Putamen (tissue), 1 donor: ENCODE measurements at regions not wholly inside any gene's neighbourhood (a gene's known extent, or its start where the extent isn't known, plus 50 kb on each side); places are given as distances from the start of the nearest gene placed in this dataset.
A peak's percentile ranks its signal among the peaks of the same experiment; 100 is the strongest.

Source experiments
- DNase-seq: peaks from one replicate; pipeline ENCODE4 v3.0.0-alpha.2; 2016; ENCODE audit warnings: low spot score

DNA sequence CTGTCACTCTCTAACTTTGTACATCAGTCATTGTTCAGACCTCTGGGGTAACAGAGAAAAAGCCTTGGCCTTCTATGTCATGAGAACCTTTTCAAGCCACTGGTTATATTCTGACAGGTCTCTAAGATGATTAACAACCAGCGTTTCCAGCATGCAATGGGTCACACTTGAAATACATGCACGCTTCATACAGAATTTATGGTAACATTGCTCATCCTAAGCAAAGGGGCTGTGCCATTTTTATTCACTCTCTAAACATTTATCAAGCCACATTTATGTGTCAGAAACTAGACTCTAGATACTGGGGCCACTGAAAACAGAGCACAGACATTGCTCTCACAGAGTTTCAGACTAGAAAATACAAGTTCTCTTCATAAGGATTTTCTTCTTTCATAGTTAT lies 501.4 kb upstream of the DAB1 start:
- DNase-seq, result no peak

GRCh38 chr1:57922130-57922529 lies 498.3 kb upstream of the DAB1 start:
- no peak for DNase-seq

GRCh38 chr1:57916041-57916440 lies 492.2 kb upstream of the DAB1 start:
- no peak for DNase-seq

DNA sequence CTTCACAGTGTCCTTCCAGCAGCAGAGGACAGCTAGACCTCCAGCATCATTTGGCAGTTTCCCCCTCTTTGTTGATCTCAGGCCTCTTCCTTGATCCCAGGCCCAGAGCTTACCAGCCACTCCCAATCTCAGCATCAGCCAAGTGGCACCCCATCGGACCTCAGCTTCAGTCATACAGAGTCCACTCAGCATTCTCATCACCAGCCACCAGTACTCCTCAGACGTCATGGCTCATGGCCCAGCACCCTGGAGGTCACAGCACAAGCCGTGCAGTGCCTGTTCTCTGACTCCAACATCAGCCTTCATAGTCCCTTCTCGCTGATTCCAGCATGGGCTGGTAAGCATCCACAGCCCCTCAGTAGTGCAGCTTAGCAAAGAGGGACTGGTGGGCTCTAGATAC lies 487.6 kb upstream of the DAB1 start:
- DNase-seq, result no peak

- DNase-seq, result no peak
Observed at GRCh38 chr1:57910782-57911181, 486.9 kb upstream of the DAB1 start.

DNA sequence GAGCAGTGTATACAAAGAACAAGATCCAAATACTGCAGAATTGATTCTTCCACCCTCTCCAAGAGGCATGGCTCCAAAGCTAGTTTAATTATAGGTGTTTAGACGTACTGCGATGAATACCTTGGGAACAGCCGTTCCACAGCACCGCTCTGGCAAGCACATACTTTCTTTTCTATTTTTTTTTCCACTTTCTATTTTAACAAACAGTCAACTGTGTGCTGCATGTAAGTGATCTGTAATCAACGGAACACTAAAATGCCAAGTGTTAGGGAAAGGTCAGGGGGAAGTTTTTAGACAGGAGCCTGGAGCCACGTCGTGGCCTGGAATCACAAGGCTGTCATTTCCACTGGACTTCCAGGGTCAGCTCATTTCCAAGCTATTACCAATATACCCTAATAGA lies 486.4 kb upstream of the DAB1 start:
- DNase-seq, result no peak

GRCh38 chr1:57908147-57908890 lies 484.5 kb upstream of the DAB1 start:
- DNase-seq, result no peak

DNA sequence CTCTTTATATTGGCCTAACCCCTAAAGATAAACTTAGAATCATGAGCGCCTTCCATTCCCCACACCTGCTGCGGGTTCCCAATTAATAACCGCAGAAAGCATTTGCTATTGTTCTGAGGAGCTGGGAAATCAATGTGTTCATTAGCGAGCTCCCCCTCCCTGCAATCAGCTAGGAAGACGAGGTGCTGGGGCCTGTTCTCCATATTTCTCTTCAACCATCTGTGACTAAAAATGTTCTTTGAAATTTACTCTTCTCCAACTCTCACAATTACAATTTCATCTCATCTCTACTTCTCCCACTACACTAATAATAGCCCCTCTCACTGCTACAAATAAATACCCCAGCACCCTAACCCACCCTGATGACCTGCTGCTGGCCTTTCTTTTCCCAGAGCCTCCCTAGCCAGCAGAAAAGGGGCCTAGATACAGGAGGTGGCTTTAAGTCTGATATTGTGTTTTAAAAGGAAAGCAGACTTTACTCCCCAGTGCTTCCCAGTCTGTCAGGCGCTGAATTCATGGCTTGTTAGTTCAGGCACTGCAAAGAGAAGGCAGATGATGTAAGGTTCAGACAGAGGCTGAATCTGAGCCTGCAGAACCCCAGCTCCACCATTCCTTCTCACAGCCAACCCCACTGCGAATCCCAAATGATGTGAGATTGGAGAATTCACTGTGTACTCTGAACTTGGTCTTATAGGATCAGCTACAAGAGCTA lies 477.5 kb upstream of the DAB1 start:
- no peak for DNase-seq

GRCh38 chr1:57898531-57898930 lies 474.7 kb upstream of the DAB1 start:
- no peak for DNase-seq

DNA sequence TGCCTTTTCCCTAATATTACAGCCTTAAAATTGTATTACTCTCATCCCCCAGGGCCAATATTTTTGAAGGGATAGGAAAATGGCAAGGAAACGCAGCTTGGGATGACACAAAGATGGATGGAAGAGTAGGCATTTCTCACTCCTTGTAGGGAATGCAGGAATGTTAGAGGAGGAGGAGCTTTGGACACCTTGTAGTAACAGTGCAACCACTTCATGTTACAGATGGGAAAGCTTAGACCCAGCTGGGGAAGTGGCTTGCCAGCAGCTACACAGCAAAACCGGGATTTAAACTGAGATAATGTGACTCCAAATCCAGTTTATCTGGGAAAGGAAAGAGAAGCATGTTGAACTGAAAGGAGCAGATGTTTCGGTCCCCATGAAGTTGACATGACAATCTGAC lies 473.7 kb upstream of the DAB1 start:
- DNase-seq, result no peak

- DNase-seq, result no peak
Observed at GRCh38 chr1:57894315-57894714, 470.5 kb upstream of the DAB1 start.

DNA sequence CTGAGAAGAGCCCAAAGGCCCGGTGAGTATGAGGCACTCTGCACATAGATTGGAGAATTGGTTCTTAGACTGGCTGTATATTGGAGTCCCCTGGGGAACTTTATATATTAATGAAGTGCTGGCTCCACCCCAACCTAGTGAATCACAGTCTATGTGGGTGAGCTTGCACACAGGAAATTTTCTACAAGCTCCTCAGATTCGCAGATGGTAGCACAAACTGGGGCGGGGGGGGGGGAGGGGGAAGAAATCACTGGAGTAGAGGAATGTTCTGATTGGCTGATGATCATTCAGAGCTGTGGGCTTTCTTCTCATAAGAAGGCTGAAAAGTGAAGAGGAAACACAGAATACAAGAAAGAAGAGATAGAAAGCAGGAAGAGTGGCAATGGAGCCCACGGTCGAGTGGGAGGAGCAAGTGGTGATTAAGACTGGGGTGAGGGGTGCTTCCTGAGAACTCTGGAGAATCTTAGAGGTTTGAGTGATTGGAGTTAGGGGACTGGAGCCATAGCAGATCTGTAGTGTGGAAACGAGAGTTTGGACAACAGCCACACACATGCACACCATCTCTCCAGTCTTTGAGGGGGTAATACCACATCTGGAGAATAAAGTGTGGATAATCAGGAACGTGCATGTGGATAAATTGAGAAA lies 465.9 kb upstream of the DAB1 start:
- no peak for DNase-seq

- no peak for DNase-seq
Observed at GRCh38 chr1:57887964-57888491, 464.2 kb upstream of the DAB1 start.

DNA sequence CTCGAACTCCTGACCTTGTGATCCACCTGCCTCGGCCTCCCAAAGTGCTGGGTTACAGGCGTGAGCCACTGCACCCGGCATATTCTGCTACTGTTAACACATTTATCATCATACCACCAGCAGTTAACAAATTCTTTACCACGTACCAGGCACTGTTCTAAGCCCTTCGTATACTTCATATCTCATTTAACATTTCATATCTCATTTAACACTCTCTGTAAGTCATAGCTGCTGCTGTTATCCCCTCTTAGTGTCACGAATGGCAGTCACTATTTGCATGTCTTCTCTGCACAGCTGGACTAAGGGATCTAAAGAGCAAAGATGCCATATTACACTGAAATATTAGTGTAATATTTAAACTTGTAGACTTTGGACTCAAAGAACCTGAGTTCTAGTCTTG lies 462.5 kb upstream of the DAB1 start:
- no peak for DNase-seq

DNA sequence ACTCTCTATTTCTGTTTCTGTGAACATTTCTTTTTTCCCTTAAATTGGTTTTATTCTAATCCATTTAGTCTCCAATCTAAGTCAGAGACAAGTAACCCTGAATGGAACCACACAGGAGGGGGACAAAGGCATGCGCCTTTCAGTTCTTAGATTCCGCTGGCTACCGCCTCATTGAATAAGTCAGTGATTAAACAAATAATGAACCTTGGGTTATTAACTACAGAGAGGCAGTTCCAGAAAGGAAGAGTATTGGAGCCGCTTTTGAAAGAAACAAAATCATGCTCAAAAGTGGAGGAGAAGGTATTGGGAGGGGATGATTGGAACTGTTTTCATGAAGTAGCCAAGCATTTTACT lies 459.8 kb upstream of the DAB1 start:
- no peak for DNase-seq

GRCh38 chr1:57882934-57883641 lies 459.2 kb upstream of the DAB1 start:
- no peak for DNase-seq

DNA sequence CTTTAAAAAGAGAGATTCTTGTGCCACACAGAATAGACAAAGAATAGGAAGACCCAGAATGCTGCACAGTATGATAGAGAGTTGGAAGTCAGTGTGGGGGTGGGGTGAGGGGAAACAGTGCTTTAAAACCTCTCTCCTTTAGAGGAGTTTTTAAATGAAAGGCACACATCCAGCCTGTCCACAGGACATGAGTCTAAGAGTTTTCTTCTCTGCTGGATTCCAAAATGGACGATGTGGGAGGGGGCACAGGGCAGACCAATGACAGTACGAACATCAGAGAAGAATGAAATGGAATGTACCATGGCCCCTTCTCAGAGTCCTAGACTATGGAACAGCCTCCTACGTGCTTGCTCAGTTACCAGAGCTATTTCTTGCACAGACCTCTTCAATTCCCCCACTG lies 458.2 kb upstream of the DAB1 start:
- no peak for DNase-seq

GRCh38 chr1:57881639-57882038 lies 457.8 kb upstream of the DAB1 start:
- peak; percentile 21 for DNase-seq

- no peak for DNase-seq
Observed at GRCh38 chr1:57879700-57880099, 455.8 kb upstream of the DAB1 start.

DNA sequence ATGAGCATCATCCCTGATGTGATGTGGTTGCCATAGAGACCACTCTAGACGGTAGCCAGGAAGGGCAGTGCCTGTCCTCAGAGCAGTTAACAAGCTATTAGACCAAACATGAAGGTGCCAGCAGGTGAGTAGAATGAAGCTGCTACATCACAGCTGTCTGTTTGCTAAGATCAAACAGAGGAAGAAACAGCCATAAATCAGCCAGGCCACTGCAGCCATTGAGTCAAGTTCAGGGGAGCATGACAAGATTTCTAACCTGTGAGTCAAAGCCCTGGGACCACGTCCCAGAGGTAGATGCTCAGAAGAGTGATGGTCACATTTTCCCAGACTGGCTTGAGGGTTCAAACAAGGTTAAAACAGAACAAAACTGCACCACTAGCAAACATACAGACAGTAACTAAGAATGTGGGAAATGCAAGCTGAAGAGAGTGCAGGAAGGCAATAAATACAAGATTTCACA lies 450.6 kb upstream of the DAB1 start:
- DNase-seq, result no peak

- no peak for DNase-seq
Observed at GRCh38 chr1:57872913-57873312, 449.1 kb upstream of the DAB1 start.

- DNase-seq, result no peak
Observed at GRCh38 chr1:57868908-57869307, 445.0 kb upstream of the DAB1 start.
